Activated CD4-positive, CD25-positive, alpha-beta regulatory T cell treated with anti-CD3 and anti-CD28 coated beads, Interleukin-2, amount 50 U/mL, for 24 hours (primary cell): ENCODE measurements at regions not wholly inside any gene's neighbourhood (a gene's known extent, or its start where the extent isn't known, plus 50 kb on each side); places are given as distances from the start of the nearest gene placed in this dataset.
"Not testable (repeated sequence)": the region's sequence is repeated elsewhere in the genome, so short reads cannot be mapped to it uniquely, and the experiment has no call there.

Source experiments
- ATAC-seq, 2 donors: fragments of 150-1000 bp; cut with Tn5 transposase; one replicate each; pipeline ENCODE4 v1.10.0; 2021; ENCODE audit warnings: mild to moderate bottlenecking in 1 of 2, moderate library complexity in 1 of 2

GRCh38 chr12:74170645-74171477 is 366.8 kb upstream of the ATXN7L3B start:
- ATAC-seq: no peak

DNA sequence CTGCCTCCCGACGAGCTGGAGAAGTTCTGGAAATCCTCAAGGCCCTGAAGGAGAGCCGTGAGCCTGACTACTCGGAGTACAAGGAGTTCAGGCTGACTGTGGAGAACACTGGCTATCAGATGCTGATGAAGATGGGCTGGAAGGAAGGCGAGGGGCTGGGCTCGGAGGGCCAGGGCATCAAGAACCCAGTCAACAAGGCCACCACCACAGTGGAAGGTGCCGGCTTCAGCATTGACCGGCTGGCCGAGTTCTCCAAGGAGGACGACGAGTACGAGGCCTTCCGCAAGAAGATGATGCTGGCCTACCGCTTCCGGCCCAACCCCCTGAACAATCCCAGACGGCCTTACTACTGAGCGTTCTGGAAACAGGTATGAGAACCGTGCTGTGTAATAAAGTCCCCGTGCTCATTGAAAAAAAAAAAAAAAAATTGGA is 366.1 kb upstream of the ATXN7L3B start:
- no peak for ATAC-seq

GRCh38 chr12:74174961-74175360 is 362.7 kb upstream of the ATXN7L3B start:
- not testable (repeated sequence) for ATAC-seq

GRCh38 chr12:74185360-74185759 is 352.3 kb upstream of the ATXN7L3B start:
- ATAC-seq: no peak

- ATAC-seq: no peak
Measured at GRCh38 chr12:74193191-74193590, 344.4 kb upstream of the ATXN7L3B start.

DNA sequence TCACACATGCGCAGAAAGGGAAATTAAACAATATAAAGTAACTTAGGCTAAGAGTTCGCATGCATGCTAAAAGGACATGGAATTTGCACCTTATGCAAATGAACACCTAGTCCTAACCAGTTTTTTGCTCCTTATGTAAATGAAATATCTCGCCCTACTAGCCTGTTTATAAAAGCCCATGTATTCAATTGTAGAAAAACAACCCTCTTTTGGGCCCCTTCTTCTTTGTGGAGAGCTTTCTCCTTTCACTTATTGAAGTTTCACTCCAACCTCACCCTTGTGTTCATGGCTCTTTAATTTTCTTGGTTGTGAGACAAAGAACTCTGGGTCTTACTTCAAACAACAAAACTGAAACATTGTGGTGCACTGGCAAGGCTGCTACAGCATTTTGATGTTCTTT is 333.4 kb upstream of the ATXN7L3B start:
- no peak for ATAC-seq

GRCh38 chr12:74227846-74228545 is 309.6 kb upstream of the ATXN7L3B start:
- no peak for ATAC-seq

- no peak for ATAC-seq
Measured at GRCh38 chr12:74229671-74230070, 308.0 kb upstream of the ATXN7L3B start.

GRCh38 chr12:74235342-74235741 is 302.3 kb upstream of the ATXN7L3B start:
- no peak for ATAC-seq

DNA sequence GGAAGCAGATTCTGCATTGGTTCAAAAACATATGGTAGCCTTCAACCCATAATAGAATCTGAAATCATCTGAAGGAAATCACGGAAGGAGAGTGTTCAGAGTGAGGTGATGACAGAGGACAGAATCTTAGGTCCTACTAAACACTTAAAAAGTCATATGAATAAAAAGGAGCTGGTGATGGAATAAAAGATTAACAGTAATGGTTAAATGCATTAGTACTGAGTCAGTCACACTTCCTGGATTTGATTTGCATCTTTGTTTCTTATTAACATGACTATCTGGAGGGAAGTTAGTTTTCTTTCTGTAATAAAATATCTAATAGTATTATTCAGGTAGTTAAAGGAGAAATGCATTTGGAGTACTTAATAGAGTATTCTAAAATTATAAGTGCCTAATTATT is 296.3 kb upstream of the ATXN7L3B start:
- no peak for ATAC-seq

- no peak for ATAC-seq
Measured at GRCh38 chr12:74242088-74242487, 295.5 kb upstream of the ATXN7L3B start.

DNA sequence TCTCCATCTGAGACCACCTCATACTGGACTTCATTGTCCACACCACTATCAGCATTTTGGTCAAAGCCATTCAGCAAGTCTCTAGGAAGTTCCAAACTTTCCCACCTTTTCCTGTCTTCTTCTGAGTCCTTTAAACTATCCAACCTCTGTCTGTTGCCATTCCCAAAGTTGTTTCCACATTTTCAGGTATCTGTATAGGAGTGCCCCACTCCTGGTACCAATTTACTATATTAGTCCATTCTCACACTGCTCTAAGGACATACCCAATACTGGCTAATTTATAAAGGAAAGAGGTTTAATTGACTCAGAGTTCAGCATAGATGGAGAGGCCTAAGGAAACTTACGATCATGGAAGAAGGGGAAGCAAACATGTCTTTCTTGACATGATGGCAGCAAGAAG is 292.2 kb upstream of the ATXN7L3B start:
- ATAC-seq: no peak

GRCh38 chr12:74250891-74251290 is 286.7 kb upstream of the ATXN7L3B start:
- no peak for ATAC-seq

DNA sequence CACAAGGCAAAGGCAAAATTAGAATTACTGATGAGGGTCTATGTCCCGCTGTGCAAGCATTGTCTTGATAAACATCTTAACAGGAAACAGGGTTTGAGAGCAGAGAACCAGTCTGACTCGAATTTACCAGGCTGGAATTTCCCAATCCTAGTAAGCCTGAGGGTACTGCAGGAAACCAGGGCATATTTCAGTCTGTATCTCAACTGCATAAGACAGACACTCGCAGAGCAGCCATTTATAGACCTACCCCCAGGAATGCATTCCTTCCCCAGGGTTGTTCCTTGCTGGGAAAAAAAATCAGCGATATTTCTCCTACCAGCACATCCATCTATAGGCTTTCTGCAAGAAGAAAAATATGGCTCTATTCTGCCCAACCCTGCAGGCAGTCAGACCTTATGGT is 283.8 kb upstream of the ATXN7L3B start:
- ATAC-seq: not testable (repeated sequence)

GRCh38 chr12:74254784-74255183 is 282.9 kb upstream of the ATXN7L3B start:
- no peak for ATAC-seq

DNA sequence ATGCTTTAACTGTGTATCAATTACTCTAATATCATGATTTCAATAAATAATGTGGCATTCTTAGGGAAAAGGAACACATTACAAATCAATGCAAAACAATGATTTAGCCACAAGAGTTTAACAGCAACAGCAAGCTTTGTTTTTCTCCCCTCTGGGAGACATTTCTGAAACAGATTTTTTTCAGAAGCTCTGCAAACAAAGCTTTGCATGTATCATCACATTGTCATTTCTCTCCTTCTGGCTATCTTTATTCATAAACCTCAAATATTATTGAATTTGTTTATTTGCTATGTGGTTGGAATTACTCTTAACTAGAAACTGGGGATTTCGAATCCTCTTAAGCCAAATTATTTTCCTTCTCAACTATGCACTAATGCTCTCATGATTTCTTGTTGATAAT is 278.4 kb upstream of the ATXN7L3B start:
- no peak for ATAC-seq

DNA sequence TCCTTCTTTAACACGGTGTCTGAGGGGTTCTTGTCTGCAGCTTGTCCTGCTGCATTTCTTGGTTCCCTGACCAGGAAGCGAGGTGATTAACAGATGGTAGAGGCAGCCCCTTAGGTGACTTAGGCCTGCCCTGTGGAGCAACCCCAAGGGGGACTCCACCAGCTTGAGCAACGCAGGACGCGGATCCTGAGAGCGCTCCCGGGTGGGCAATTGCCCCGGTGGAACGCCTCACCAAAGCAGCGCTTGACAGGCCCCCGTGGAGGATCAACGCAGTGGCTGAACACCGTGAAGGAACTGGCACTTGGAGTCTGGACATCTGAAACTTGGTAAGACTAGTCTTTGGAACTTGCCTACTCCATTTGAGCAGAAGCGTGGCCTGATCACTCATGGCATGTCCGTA is 272.9 kb upstream of the ATXN7L3B start:
- no peak for ATAC-seq

DNA sequence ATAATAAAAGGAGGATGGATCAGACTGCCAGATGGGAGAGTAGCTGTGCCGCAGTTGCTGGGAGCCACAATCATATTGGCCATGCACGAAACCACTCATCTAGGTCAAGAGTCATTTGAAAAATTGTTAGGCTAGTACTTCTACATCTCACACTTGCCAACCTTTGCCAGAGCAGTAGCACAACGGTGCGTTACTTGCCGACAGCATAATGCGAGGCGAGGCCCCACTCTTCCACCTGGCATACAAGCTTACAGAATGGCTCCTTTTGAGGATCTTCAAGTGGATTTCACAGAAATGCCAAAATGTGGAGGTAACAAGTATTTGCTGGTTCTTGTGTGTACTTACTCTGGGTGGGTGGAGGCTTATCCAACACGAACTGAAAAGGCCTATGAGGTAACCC is 268.3 kb upstream of the ATXN7L3B start:
- not testable (repeated sequence) for ATAC-seq

DNA sequence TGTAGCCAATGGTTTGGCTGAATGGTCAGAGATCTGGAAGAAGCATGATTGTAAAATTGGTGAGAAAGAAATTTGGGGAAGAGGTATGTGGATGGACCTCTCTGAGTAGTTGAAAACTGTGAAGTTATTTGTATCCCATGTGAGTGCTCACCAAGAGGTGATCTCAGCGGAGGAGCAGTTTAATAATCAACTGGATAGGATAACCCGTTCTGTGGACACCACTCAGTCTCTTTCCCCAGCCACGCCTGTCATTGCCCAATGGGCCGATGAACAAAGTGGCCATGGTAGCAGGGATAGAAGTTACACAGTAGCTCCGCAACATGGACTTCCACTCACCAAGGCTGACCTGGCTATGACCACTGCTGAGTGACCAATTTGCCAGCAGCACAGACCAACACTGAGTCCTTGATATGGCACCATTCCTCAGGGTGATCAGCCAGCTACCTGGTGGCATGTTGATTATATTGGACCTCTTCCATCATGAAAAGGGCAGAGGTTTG is 257.4 kb upstream of the ATXN7L3B start:
- no peak for ATAC-seq

DNA sequence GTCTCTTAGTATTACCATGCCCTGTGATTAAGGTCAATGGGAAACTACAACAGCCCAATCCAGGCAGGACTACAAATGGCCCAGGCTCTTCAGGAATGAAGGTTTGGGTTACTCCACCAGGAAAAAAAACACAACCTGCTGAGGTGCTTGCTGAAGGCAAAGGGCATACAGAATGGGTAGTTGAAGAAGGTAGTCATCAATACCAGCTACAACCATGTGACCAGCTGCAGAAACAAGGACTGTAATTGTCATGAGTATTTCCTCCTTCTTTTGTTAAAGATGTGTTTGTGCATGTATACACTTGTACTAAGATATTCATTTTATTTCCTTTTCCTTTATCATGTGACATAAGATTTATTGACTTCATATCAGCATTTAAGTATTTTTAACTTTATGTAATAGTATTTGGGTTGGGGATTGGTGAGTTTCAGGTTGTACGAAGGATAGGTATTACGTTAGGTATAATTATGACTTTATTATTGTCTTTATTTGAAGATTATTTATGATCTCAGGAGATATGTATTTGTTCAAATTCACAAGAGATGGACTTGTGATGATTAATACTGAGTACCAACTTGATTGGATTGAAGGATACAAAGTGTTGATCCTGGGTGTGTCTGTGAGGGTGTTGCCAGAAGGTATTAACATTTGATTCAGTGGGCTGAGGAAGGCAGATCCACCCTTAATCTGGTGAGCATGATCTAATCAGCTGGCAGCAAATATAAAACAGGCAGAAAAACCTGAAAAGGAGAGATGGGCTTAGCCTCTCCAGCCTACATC is 256.0 kb upstream of the ATXN7L3B start:
- ATAC-seq: not testable (repeated sequence)

GRCh38 chr12:74283646-74284045 is 254.0 kb upstream of the ATXN7L3B start:
- ATAC-seq: no peak

DNA sequence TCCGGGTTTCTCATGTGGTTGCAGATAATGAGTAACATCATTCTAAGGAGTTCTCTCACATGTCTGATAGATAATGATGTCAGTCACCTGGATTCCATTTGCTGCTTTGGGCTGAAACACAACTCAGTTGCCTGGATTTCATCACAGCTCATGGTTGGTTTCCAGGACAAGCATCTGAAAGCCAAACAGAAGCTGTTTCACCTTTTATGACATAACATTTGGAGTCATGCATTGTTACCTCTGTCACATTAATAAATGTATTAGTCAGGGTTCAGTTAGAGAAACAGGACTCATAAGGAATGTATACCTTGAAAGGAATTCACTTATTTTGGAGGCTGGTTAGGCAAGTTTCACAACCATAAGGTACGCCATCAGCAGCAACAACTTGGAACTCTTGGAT is 251.9 kb upstream of the ATXN7L3B start:
- no peak for ATAC-seq

GRCh38 chr12:74286254-74286653 is 251.4 kb upstream of the ATXN7L3B start:
- no peak for ATAC-seq
